Lung (tissue), 11 donors: ENCODE measurements at regions not wholly inside any gene's neighbourhood (a gene's known extent, or its start where the extent isn't known, plus 50 kb on each side); places are given as distances from the start of the nearest gene placed in this dataset.

ENCODE experiments used
- ATAC-seq: fragments of 200-7000 bp; cut with Tn5 transposase; one replicate; pipeline ENCODE4 v1.9.1; 2020; ENCODE audit warnings: moderate number of reproducible peaks; ENCODE audit not compliant: insufficient read depth, low FRiP score
- DNase-seq, 3 donors: peaks; one replicate each; pipeline ENCODE4 v3.0.0-alpha.2; 2013 to 2017
- H3K27ac ChIP-seq, 2 donors: one replicate each; pipeline ENCODE4 v1.5.1; 2013; ENCODE audit warnings: mild to moderate bottlenecking in 2 of 2, moderate library complexity in 2 of 2, control low read depth in 1 of 2, inconsistent platforms in 1 of 2, low read depth in 1 of 2, low read length in 1 of 2
- H3K27me3 ChIP-seq, 3 donors: one replicate each; pipeline ENCODE4 v1.5.1; 2013; ENCODE audit warnings: low read length in 2 of 3; ENCODE audit not compliant: control insufficient read depth in 3 of 3, insufficient read depth in 3 of 3
- H3K36me3 ChIP-seq, 4 donors: one replicate each; pipeline ENCODE4 v1.5.1; 2013; ENCODE audit warnings: low read length in 4 of 4, mild to moderate bottlenecking in 1 of 4, moderate library complexity in 1 of 4; ENCODE audit not compliant: control insufficient read depth in 4 of 4, insufficient read depth in 4 of 4
- H3K4me1 ChIP-seq, 5 donors: one replicate each; pipeline ENCODE4 v1.5.1; 2013; ENCODE audit warnings: low read length in 5 of 5, mild to moderate bottlenecking in 2 of 5, moderate library complexity in 1 of 5; ENCODE audit not compliant: control insufficient read depth in 5 of 5, insufficient read depth in 5 of 5
- H3K4me3 ChIP-seq: one replicate; pipeline ENCODE4 v1.5.1; 2013; ENCODE audit warnings: mild to moderate bottlenecking, control low read depth, moderate library complexity
- H3K9ac ChIP-seq, 2 donors: one replicate each; pipeline ENCODE4 v1.5.1; 2013; ENCODE audit warnings: low read length in 2 of 2, control low read depth in 1 of 2; ENCODE audit not compliant: insufficient read depth in 1 of 2
- H3K9me3 ChIP-seq, 4 donors: one replicate each; pipeline ENCODE4 v1.5.1; 2013; ENCODE audit warnings: low read length in 3 of 4, mild to moderate bottlenecking in 1 of 4, moderate library complexity in 1 of 4; ENCODE audit not compliant: control insufficient read depth in 4 of 4, insufficient read depth in 3 of 4
- CTCF ChIP-seq: IDR thresholded peaks from 2 replicates; pipeline ENCODE4 v1.5.1; 2012; ENCODE audit warnings: mild to moderate bottlenecking; ENCODE audit errors: control extremely low read depth, extremely low read depth
- whole genome bisulfite sequencing, 2 donors: extraction: QIAGEN DNeasy Blood & Tissue Kit; methylation state at CpG; one replicate each; pipeline ENCODE4 v1.1.7; 2013; 5-methylcytosine and 5-hydroxymethylcytosine counted together
- donor health status: control.
- donor health status: control.
- donor health status: Bipolar disorder and iron deficiency.
- donor health status: healthy.
- donor health status: DM: yes; HTN: yes; CAD: no.

GRCh38 chr18:56185126-56185525, 453.3 kb downstream of the TXNL1 start:
- H3K27ac ChIP-seq: no peak overlapping the region
- no peaks in the 10 kb centered on the region for H3K4me1 ChIP-seq
- DNase-seq (no peak), ATAC-seq (no peak)
- H3K36me3 ChIP-seq: no peaks in the 10 kb centered on the region
- no peak overlapping the region for H3K9ac ChIP-seq
- no peaks in the 10 kb centered on the region for H3K27me3 ChIP-seq
- 92 to 94% methylated on average over 5 of the region's 5 CpGs for WGBS, 2 donors
- H3K9me3 ChIP-seq: no peaks in the 10 kb centered on the region
- no peak for TF ChIP-seq CTCF
- H3K4me3 ChIP-seq: no peak overlapping the region

- Histone ChIP-seq H3K36me3 (no peaks in the 10 kb centered on the region), H3K9me3 (no peaks in the 10 kb centered on the region), H3K27ac (no peak overlapping the region), H3K9ac (no peak overlapping the region), H3K4me1 (peaks cover 0 to 5% (median 3%) of the 10 kb centered on the region in 5 donors), H3K27me3 (no peaks in the 10 kb centered on the region), H3K4me3 (no peak overlapping the region)
- ATAC-seq (no peak), DNase-seq (no peak)
- TF ChIP-seq CTCF: no peak
- WGBS, 2 donors: 98 to 100% methylated on average over 6 of the region's 6 CpGs
These were observed 461.6 kb downstream of the TXNL1 start for GRCh38 chr18:56176751-56177150.

- DNase-seq: peak in 2 of 3 donors; percentile 30 to 52
- H3K27me3 ChIP-seq: no peaks in the 10 kb centered on the region
- H3K36me3 ChIP-seq: no peaks in the 10 kb centered on the region
- no peak overlapping the region for H3K9ac ChIP-seq
- no peak overlapping the region for H3K4me3 ChIP-seq
- no peak for ATAC-seq
- 93% methylated on average over 7 of the region's 7 CpGs for WGBS, 2 donors
- TF ChIP-seq CTCF: no peak
- H3K9me3 ChIP-seq: no peaks in the 10 kb centered on the region
- peaks cover 0 to 5% (median 3%) of the 10 kb centered on the region in 5 donors for H3K4me1 ChIP-seq
- H3K27ac ChIP-seq: no peak overlapping the region
These were observed 462.9 kb downstream of the TXNL1 start for GRCh38 chr18:56175330-56176001.
